H1 (cell line): ENCODE measurements at regions not wholly inside any gene's neighbourhood (a gene's known extent, or its start where the extent isn't known, plus 50 kb on each side); places are given as distances from the start of the nearest gene placed in this dataset.

Experiments used
- CTCF ChIA-PET: fragments of 300-600 bp; sonication (Branson Sonifier 250); formaldehyde crosslinking; loops from one replicate; lab custom pipeline; 2021; ENCODE audit not compliant: partially characterized antibody; lab: Charles Lee
- POLR2A ChIA-PET: fragments of 300-600 bp; sonication (Branson Sonifier 250); formaldehyde crosslinking; loops from one replicate; lab custom pipeline; 2021; ENCODE audit warnings: inconsistent platforms; ENCODE audit not compliant: partially characterized antibody; lab: Charles Lee
- DNase-seq, 2 experiments: peaks; one replicate each; pipeline versions ENCODE4 v3.0.0 to v3.0.0-alpha.2; 2010 to 2022; ENCODE audit warnings: low spot score in 2 of 2, low read depth in 1 of 2, mixed read lengths in 1 of 2
- FAIRE-seq: peaks from 2 replicates; lab custom pipeline; 2011; peaks lifted over from hg19 to GRCh38; lab: Jason Lieb, UNC
- H2AFZ ChIP-seq: 2 replicates; pipeline ENCODE4 v1.8.1; 2012; ENCODE audit warnings: low read length, inconsistent platforms
- H2AK5ac ChIP-seq: 2 replicates; pipeline ENCODE4 v1.6.1; 2013; ENCODE audit warnings: low read depth, low read length
- H2BK120ac ChIP-seq: replicated peaks from 2 replicates; pipeline ENCODE3; 2013; ENCODE audit warnings: low read depth, low read length, inconsistent platforms
- H2BK12ac ChIP-seq: 2 replicates; pipeline ENCODE4 v1.6.1; 2013; ENCODE audit warnings: low read depth, low read length
- H2BK15ac ChIP-seq: 2 replicates; pipeline ENCODE4 v1.6.1; 2013; ENCODE audit warnings: low read length
- H2BK20ac ChIP-seq: 2 replicates; pipeline ENCODE4 v1.6.1; 2013; ENCODE audit warnings: low read length
- H2BK5ac ChIP-seq: 2 replicates; pipeline ENCODE4 v1.6.1; 2013; ENCODE audit warnings: low read depth, low read length
- H3K14ac ChIP-seq: 2 replicates; pipeline ENCODE4 v1.6.1; 2013; ENCODE audit warnings: inconsistent platforms; ENCODE audit not compliant: insufficient read length
- H3K18ac ChIP-seq: 2 replicates; pipeline ENCODE4 v1.6.1; 2013; ENCODE audit warnings: low read length; ENCODE audit errors: extremely low read depth
- H3K23ac ChIP-seq: 2 replicates; pipeline ENCODE4 v1.6.1; 2013; ENCODE audit warnings: inconsistent platforms; ENCODE audit not compliant: insufficient read length
- H3K23me2 ChIP-seq: 2 replicates; pipeline ENCODE4 v1.6.1; 2013; ENCODE audit warnings: low read depth, low read length
- H3K27ac ChIP-seq: 2 replicates; pipeline ENCODE4 v1.6.1; 2011; ENCODE audit warnings: low read depth, low read length, inconsistent platforms
- H3K27me3 ChIP-seq, 4 experiments: replicated peaks in 1 of 4; 1 replicate in 1 of 4; 2 replicates in 3 of 4; pipeline versions ENCODE4 v1.6.1 to v1.8.1; 2011 to 2013; ENCODE audit warnings: low read length in 3 of 4, mild to moderate bottlenecking in 3 of 4, inconsistent platforms in 2 of 4, mixed read lengths in 2 of 4, moderate library complexity in 1 of 4; ENCODE audit not compliant: control insufficient read depth in 3 of 4, insufficient read depth in 3 of 4; ENCODE audit errors: extremely low read depth in 1 of 4
- H3K36me3 ChIP-seq, 4 experiments: 2 replicates each; pipeline versions ENCODE4 v1.6.1 to v1.8.1; 2011 to 2013; ENCODE audit warnings: mild to moderate bottlenecking in 4 of 4, low read length in 3 of 4, moderate library complexity in 2 of 4, control low read depth in 1 of 4, inconsistent platforms in 1 of 4; ENCODE audit not compliant: insufficient read depth in 4 of 4, control insufficient read depth in 2 of 4
- H3K4ac ChIP-seq: replicated peaks from 2 replicates; pipeline ENCODE3; 2013; ENCODE audit warnings: low read length, low read depth, mixed read lengths, inconsistent platforms; ENCODE audit not compliant: insufficient read length
- H3K4me1 ChIP-seq, 4 experiments: replicated peaks in 1 of 4; 1 replicate in 1 of 4; 2 replicates in 3 of 4; pipeline versions ENCODE4 v1.6.1 to v1.8.1; 2011 to 2013; ENCODE audit warnings: low read length in 3 of 4, inconsistent platforms in 2 of 4, mixed read lengths in 1 of 4; ENCODE audit not compliant: insufficient read depth in 4 of 4, control insufficient read depth in 3 of 4
- H3K4me2 ChIP-seq, 2 experiments: 2 replicates each; pipeline versions ENCODE4 v1.6.1 to v1.8.1; 2011 to 2013; ENCODE audit warnings: low read depth in 2 of 2, low read length in 2 of 2, control low read depth in 1 of 2, inconsistent platforms in 1 of 2, mild to moderate bottlenecking in 1 of 2; ENCODE audit not compliant: insufficient read depth in 1 of 2
- H3K4me3 ChIP-seq, 4 experiments: fragments of 200-600, 300-600 bp in 1 of 4; sonication (generic), shearing (Covaris generic), sonication (Bioruptor Twin) in 1 of 4; 2 replicates each; pipeline versions ENCODE4 v1.5.1 to v1.8.1; 2011 to 2016; ENCODE audit warnings: low read length in 4 of 4, low read depth in 3 of 4, control low read depth in 2 of 4, inconsistent platforms in 2 of 4, mild to moderate bottlenecking in 2 of 4, mixed read lengths in 1 of 4, moderate library complexity in 1 of 4; ENCODE audit not compliant: insufficient read depth in 2 of 4; ENCODE audit errors: extremely low read depth in 1 of 4
- H3K56ac ChIP-seq: replicated peaks from 2 replicates; pipeline ENCODE3; 2013; ENCODE audit warnings: low read depth, mild to moderate bottlenecking, mixed read lengths, low read length, inconsistent platforms; ENCODE audit not compliant: insufficient read length
- H3K79me1 ChIP-seq: 2 replicates; pipeline ENCODE4 v1.6.1; 2013; ENCODE audit warnings: low read depth, low read length, control low read depth
- H3K79me2 ChIP-seq, 2 experiments: 2 replicates each; pipeline versions ENCODE4 v1.6.1 to v1.8.1; 2012 to 2013; ENCODE audit warnings: low read length in 2 of 2, mild to moderate bottlenecking in 2 of 2, inconsistent platforms in 1 of 2; ENCODE audit not compliant: insufficient read depth in 2 of 2, control insufficient read depth in 1 of 2
- H3K9ac ChIP-seq, 4 experiments: replicated peaks in 1 of 4; 1 replicate in 1 of 4; 2 replicates in 3 of 4; pipeline versions ENCODE4 v1.6.1 to v1.8.1; 2011 to 2013; ENCODE audit warnings: low read depth in 3 of 4, low read length in 3 of 4, control low read depth in 2 of 4, mild to moderate bottlenecking in 2 of 4, moderate library complexity in 2 of 4, inconsistent platforms in 1 of 4; ENCODE audit errors: extremely low read depth in 1 of 4
- H3K9me3 ChIP-seq, 2 experiments: 2 replicates each; pipeline versions ENCODE4 v1.6.1 to v1.8.1; 2012 to 2013; ENCODE audit warnings: mild to moderate bottlenecking in 2 of 2, moderate library complexity in 2 of 2, control low read depth in 1 of 2, inconsistent platforms in 1 of 2, low read depth in 1 of 2, low read length in 1 of 2, mixed read lengths in 1 of 2; ENCODE audit not compliant: insufficient read depth in 2 of 2
- H4K20me1 ChIP-seq, 2 experiments: replicated peaks in 1 of 2; 2 replicates each; pipeline versions ENCODE3 to v1.8.1; 2011 to 2013; ENCODE audit warnings: inconsistent platforms in 2 of 2, low read length in 2 of 2, mild to moderate bottlenecking in 1 of 2; ENCODE audit not compliant: insufficient read depth in 2 of 2, control insufficient read depth in 1 of 2
- H4K5ac ChIP-seq: 2 replicates; pipeline ENCODE4 v1.6.1; 2013; ENCODE audit warnings: low read length, low read depth, mixed read lengths, inconsistent platforms; ENCODE audit not compliant: insufficient read length
- H4K8ac ChIP-seq: 2 replicates; pipeline ENCODE4 v1.8.0; 2013; ENCODE audit warnings: mild to moderate bottlenecking, moderate library complexity, low read length, inconsistent platforms; ENCODE audit not compliant: insufficient read depth; ENCODE audit errors: extremely low read depth
- H4K91ac ChIP-seq: replicated peaks from 2 replicates; pipeline ENCODE3; 2013; ENCODE audit warnings: low read length, mixed read lengths, inconsistent platforms; ENCODE audit not compliant: insufficient read length
- CHD2 ChIP-seq: IDR thresholded peaks from 2 replicates; pipeline ENCODE4 v1.6.1; 2012; ENCODE audit warnings: low read length, improper control_type of control experiment
- NANOG ChIP-seq: IDR thresholded peaks from 2 replicates; pipeline ENCODE4 v1.6.1; 2011; ENCODE audit warnings: low read length, low read depth, mild to moderate bottlenecking, inconsistent platforms; ENCODE audit not compliant: insufficient read depth, poor library complexity, severe bottlenecking
- POLR2AphosphoS5 ChIP-seq: IDR thresholded peaks from 2 replicates; pipeline ENCODE4 v1.6.1; 2011; ENCODE audit warnings: low read depth, low read length
- POU5F1 ChIP-seq: IDR thresholded peaks from 2 replicates; pipeline ENCODE4 v1.6.1; 2011; ENCODE audit warnings: low read depth, mild to moderate bottlenecking, low read length, moderate library complexity
- RNF2 ChIP-seq: fragments of 200-900, 300-1000 bp; sonication (generic); IDR thresholded peaks from 2 replicates; pipeline ENCODE4 v1.7.1; 2016; ENCODE audit warnings: borderline replicate concordance, low read depth, mild to moderate bottlenecking, antibody characterized with exemption, low read length; ENCODE audit not compliant: poor library complexity, severe bottlenecking; ENCODE audit errors: missing control alignments
- YY1 ChIP-seq: IDR thresholded peaks from 2 replicates; pipeline ENCODE4 v1.6.1; 2011; ENCODE audit warnings: low read depth, mild to moderate bottlenecking, low read length
- WGBS, 2 experiments: shearing (Covaris generic) in 1 of 2; methylation state at CpG; one replicate each; pipeline versions ENCODE4 v1.1.6 to v1.1.7; 2013 to 2015; ENCODE audit warnings: low lambda C conversion rate in 2 of 2, mixed read lengths in 2 of 2, inconsistent platforms in 1 of 2, low coverage in 1 of 2, missing lambda C conversion rate in 1 of 2; ENCODE audit not compliant: insufficient replicate concordance in 2 of 2, insufficient coverage in 1 of 2, insufficient read length in 1 of 2; ENCODE audit errors: extremely low coverage in 1 of 2, missing lambda C conversion rate in 1 of 2; 5-methylcytosine and 5-hydroxymethylcytosine counted together
- TF ChIP-seq, protein P1 (sequence below): IDR thresholded peaks from 2 replicates; pipeline ENCODE4 v1.6.1; 2012; ENCODE audit warnings: low read length, inconsistent platforms
- TF ChIP-seq, protein P2 (sequence below): IDR thresholded peaks from 2 replicates; pipeline ENCODE4 v1.6.1; 2012; ENCODE audit warnings: inconsistent platforms

DNA sequence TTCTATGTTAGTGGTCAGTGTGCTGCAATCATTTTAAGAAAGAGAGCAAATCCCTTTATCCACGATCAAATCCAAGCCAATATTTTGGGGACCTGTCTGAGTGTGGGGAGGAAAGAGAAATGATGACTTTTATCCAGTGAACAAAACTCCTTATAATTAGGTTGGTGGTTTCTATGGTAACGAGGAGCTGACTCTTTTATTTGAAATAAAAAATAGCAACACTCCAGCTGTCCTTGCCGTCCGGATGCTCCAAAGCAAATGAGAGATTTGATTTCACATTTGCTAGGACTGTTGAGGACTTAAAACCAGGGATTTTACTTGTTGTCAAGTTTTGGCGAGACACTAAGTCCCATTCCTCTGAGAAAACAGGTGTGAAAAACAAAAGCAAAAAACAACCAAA, 154.0 kb upstream of the PRICKLE2 start:
- H2BK120ac ChIP-seq, result no peak overlapping the region
- no peaks in the 10 kb centered on the region for H3K79me2 ChIP-seq
- H3K23ac ChIP-seq, result no peak overlapping the region
- no peak overlapping the region for H4K8ac ChIP-seq
- DNase-seq (no peak), FAIRE-seq (no peak)
- H2BK20ac ChIP-seq, result no peak overlapping the region
- H3K23me2 ChIP-seq, result no peaks in the 10 kb centered on the region; the same call in 1 of the 2 replicates
- H4K91ac ChIP-seq, result no peak overlapping the region
- no peak overlapping the region for H2BK12ac ChIP-seq
- no peak overlapping the region for H3K9ac ChIP-seq
- H3K27ac ChIP-seq, result no peak overlapping the region
- H3K4me3 ChIP-seq, result no peak overlapping the region
- H3K9me3 ChIP-seq, result no peaks in the 10 kb centered on the region
- no peak overlapping the region for H2BK5ac ChIP-seq
- no peak overlapping the region for H4K5ac ChIP-seq
- H3K18ac ChIP-seq, result no peak overlapping the region
- no peaks in the 10 kb centered on the region for H4K20me1 ChIP-seq
- ChIA-PET CTCF (interaction anchor here (1.1 kb wide), 1 partner anchor 9 kb away, joined by 3 read pairs; no protein-coding TSS in a partner anchor), POLR2A (no interaction called here)
- H3K4me1 ChIP-seq, result no peaks in the 10 kb centered on the region
- no peak overlapping the region for H3K4ac ChIP-seq
- no peak overlapping the region for H2BK15ac ChIP-seq
- no peaks in the 10 kb centered on the region for H3K79me1 ChIP-seq
- no peak overlapping the region for H3K14ac ChIP-seq
- H2AFZ ChIP-seq, result no peak overlapping the region
- TF ChIP-seq, protein P1, sequence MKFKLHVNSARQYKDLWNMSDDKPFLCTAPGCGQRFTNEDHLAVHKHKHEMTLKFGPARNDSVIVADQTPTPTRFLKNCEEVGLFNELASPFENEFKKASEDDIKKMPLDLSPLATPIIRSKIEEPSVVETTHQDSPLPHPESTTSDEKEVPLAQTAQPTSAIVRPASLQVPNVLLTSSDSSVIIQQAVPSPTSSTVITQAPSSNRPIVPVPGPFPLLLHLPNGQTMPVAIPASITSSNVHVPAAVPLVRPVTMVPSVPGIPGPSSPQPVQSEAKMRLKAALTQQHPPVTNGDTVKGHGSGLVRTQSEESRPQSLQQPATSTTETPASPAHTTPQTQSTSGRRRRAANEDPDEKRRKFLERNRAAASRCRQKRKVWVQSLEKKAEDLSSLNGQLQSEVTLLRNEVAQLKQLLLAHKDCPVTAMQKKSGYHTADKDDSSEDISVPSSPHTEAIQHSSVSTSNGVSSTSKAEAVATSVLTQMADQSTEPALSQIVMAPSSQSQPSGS, result no peak
- TF ChIP-seq POLR2AphosphoS5, result no peak
- TF ChIP-seq NANOG, result no peak
- no peak for TF ChIP-seq POU5F1
- no peak for TF ChIP-seq RNF2
- TF ChIP-seq, protein P2, sequence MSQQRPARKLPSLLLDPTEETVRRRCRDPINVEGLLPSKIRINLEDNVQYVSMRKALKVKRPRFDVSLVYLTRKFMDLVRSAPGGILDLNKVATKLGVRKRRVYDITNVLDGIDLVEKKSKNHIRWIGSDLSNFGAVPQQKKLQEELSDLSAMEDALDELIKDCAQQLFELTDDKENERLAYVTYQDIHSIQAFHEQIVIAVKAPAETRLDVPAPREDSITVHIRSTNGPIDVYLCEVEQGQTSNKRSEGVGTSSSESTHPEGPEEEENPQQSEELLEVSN, result no peak
- no peak for TF ChIP-seq YY1
- TF ChIP-seq CHD2, result no peak
- TF ChIP-seq, all 59 proteins: peak for 0
- Histone ChIP-seq H2AK5ac (no peak overlapping the region), H3K56ac (no peak overlapping the region), H3K27me3 (no peaks in the 10 kb centered on the region), H3K4me2 (no peak overlapping the region), H3K36me3 (no peaks in the 10 kb centered on the region)
- 84% methylated on average over 5 of the region's 5 CpGs; no CpG with 5 or more reads in 1 of the 2 experiments for WGBS, 2 experiments
